SK-N-SH (cell line): ENCODE measurements at regions not wholly inside any gene's neighbourhood (a gene's known extent, or its start where the extent isn't known, plus 50 kb on each side); places are given as distances from the start of the nearest gene placed in this dataset.

Experiments used
- CTCF ChIA-PET: fragments of 300-600, 350-600 bp; formaldehyde crosslinking; extraction: SDS; loops from one replicate; lab custom pipeline; 2021; lab: Yijun Ruan, JAX
- POLR2A ChIA-PET: fragments of 350-600 bp; sonication (Branson Sonifier 250); formaldehyde crosslinking; extraction: SDS; loops from one replicate; lab custom pipeline; 2020; ENCODE audit warnings: antibody characterized with exemption, inconsistent platforms; lab: Yijun Ruan, JAX
- DNase-seq: peaks from one replicate; pipeline ENCODE4 v3.0.0; 2012
- H2AFZ ChIP-seq: fragments of 200-600 bp; sonication (generic); 2 replicates; pipeline ENCODE4 v1.8.1; 2016; ENCODE audit warnings: antibody characterized with exemption, mild to moderate bottlenecking, low read depth
- H3F3A ChIP-seq: fragments of 200-600 bp; sonication (generic); replicated peaks from 2 replicates; pipeline ENCODE3; 2016; ENCODE audit warnings: antibody characterized with exemption, mild to moderate bottlenecking; ENCODE audit not compliant: insufficient read depth
- H3K27ac ChIP-seq, 2 experiments: fragments of 200-500 bp in 1 of 2; fragments of 200-600 bp in 1 of 2; sonication (Bioruptor generic) in 1 of 2; sonication (generic), shearing (Covaris generic) in 1 of 2; 2 replicates each; pipeline versions ENCODE4 v1.5.1 to v1.6.1; 2014 to 2016; ENCODE audit warnings: low read depth in 2 of 2, inconsistent platforms in 1 of 2, low read length in 1 of 2, mild to moderate bottlenecking in 1 of 2, mixed read lengths in 1 of 2
- H3K27me3 ChIP-seq: fragments of 200-600 bp; sonication (generic), shearing (Covaris generic); 2 replicates; pipeline ENCODE4 v1.6.1; 2016; ENCODE audit warnings: mixed run types; ENCODE audit not compliant: insufficient read depth
- H3K36me3 ChIP-seq, 2 experiments: fragments of 200-500 bp in 1 of 2; fragments of 200-600 bp in 1 of 2; sonication (Bioruptor generic) in 1 of 2; sonication (generic) in 1 of 2; replicated peaks in 1 of 2; 2 replicates each; pipeline versions ENCODE3 to v1.5.1; 2014 to 2016; ENCODE audit warnings: low read length in 1 of 2, mild to moderate bottlenecking in 1 of 2; ENCODE audit not compliant: insufficient read depth in 2 of 2, control insufficient read depth in 1 of 2
- H3K4me1 ChIP-seq, 2 experiments: fragments of 200-500 bp in 1 of 2; fragments of 200-600 bp in 1 of 2; sonication (Bioruptor generic) in 1 of 2; sonication (generic), shearing (Covaris generic) in 1 of 2; 2 replicates each; pipeline versions ENCODE4 v1.5.1 to v1.6.1; 2014 to 2016; ENCODE audit warnings: low read depth in 1 of 2, low read length in 1 of 2, mixed run types in 1 of 2; ENCODE audit not compliant: insufficient read depth in 2 of 2, control insufficient read depth in 1 of 2
- H3K4me2 ChIP-seq: fragments of 200-600 bp; sonication (generic), shearing (Covaris generic); 2 replicates; pipeline ENCODE4 v1.6.1; 2017; ENCODE audit warnings: mixed run types
- H3K4me3 ChIP-seq, 2 experiments: fragments of 200-500 bp in 1 of 2; fragments of 200-600 bp in 1 of 2; sonication (Bioruptor generic) in 1 of 2; sonication (generic), shearing (Covaris generic) in 1 of 2; 2 replicates each; pipeline versions ENCODE4 v1.5.1 to v1.8.1; 2014 to 2016; ENCODE audit warnings: low read depth in 2 of 2, inconsistent platforms in 1 of 2, low read length in 1 of 2, mild to moderate bottlenecking in 1 of 2, mixed read lengths in 1 of 2, moderate library complexity in 1 of 2
- H3K79me2 ChIP-seq: fragments of 200-600 bp; sonication (generic); 2 replicates; pipeline ENCODE4 v1.8.1; 2017; ENCODE audit warnings: mild to moderate bottlenecking; ENCODE audit not compliant: insufficient read depth
- H3K9ac ChIP-seq: fragments of 200-600 bp; sonication (generic); 2 replicates; pipeline ENCODE4 v1.6.1; 2017; ENCODE audit warnings: mixed run types
- H3K9me2 ChIP-seq: fragments of 200-600 bp; sonication (generic); 2 replicates; pipeline ENCODE4 v1.6.1; 2017; ENCODE audit warnings: mixed run types
- H3K9me3 ChIP-seq: fragments of 200-600 bp; sonication (generic); 2 replicates; pipeline ENCODE4 v1.6.1; 2017; ENCODE audit warnings: mixed run types, mild to moderate bottlenecking, moderate library complexity
- H4K20me1 ChIP-seq: fragments of 200-600 bp; sonication (generic); 2 replicates; pipeline ENCODE4 v1.6.1; 2017; ENCODE audit warnings: mild to moderate bottlenecking, mixed run types; ENCODE audit not compliant: insufficient read depth
- ELF1 ChIP-seq: IDR thresholded peaks from 2 replicates; pipeline ENCODE4 v1.4.0; 2012
- EP300 ChIP-seq, 2 experiments: IDR thresholded peaks; 2 replicates each; pipeline versions ENCODE4 v1.4.0 to v1.6.1; 2012; ENCODE audit warnings: borderline replicate concordance in 1 of 2, low read depth in 1 of 2, low read length in 1 of 2
- FOSL2 ChIP-seq: IDR thresholded peaks from 2 replicates; pipeline ENCODE4 v1.4.0; 2012; ENCODE audit warnings: low read depth, mild to moderate bottlenecking, moderate library complexity, borderline replicate concordance
- FOXJ3 ChIP-seq: sonication (generic); formaldehyde crosslinking; IDR thresholded peaks from 2 replicates; pipeline ENCODE4 v1.5.1; 2020; ENCODE audit warnings: mild to moderate bottlenecking, missing genetic modification reagents
- GATA2 ChIP-seq: sonication (generic); formaldehyde crosslinking; IDR thresholded peaks from 2 replicates; pipeline ENCODE4 v1.5.0; 2020; ENCODE audit warnings: mild to moderate bottlenecking, missing genetic modification reagents
- JUND ChIP-seq: IDR thresholded peaks from 2 replicates; pipeline ENCODE4 v1.4.0; 2012
- MEF2A ChIP-seq: IDR thresholded peaks from 2 replicates; pipeline ENCODE4 v1.4.0; 2012; ENCODE audit warnings: low read depth, borderline replicate concordance
- NRF1 ChIP-seq: IDR thresholded peaks from 2 replicates; pipeline ENCODE4 v1.6.1; 2012; ENCODE audit warnings: low read depth, mild to moderate bottlenecking, low read length
- PBX3 ChIP-seq: IDR thresholded peaks from 2 replicates; pipeline ENCODE4; 2012
- RAD21 ChIP-seq: IDR thresholded peaks from 2 replicates; pipeline ENCODE4 v1.6.1; 2012; ENCODE audit warnings: mild to moderate bottlenecking, low read length
- RCOR1 ChIP-seq: fragments of 150-350 bp; IDR thresholded peaks from 2 replicates; pipeline ENCODE4 v1.6.1; 2017; ENCODE audit warnings: antibody characterized with exemption, low read length
- RFX5 ChIP-seq: IDR thresholded peaks from 2 replicates; pipeline ENCODE4 v1.6.1; 2012; ENCODE audit warnings: mild to moderate bottlenecking, improper control_type of control experiment, low read length
- TAF1 ChIP-seq: IDR thresholded peaks from 2 replicates; pipeline ENCODE4 v1.6.1; 2012; ENCODE audit warnings: low read depth, mild to moderate bottlenecking, low read length, moderate library complexity, borderline replicate concordance
- TCF12 ChIP-seq: IDR thresholded peaks from 2 replicates; pipeline ENCODE4 v1.4.0; 2012
- TEAD4 ChIP-seq: IDR thresholded peaks from 2 replicates; pipeline ENCODE4 v1.4.0; 2012; ENCODE audit warnings: mild to moderate bottlenecking, borderline replicate concordance; ENCODE audit not compliant: insufficient read depth
- YY1 ChIP-seq: IDR thresholded peaks from 2 replicates; pipeline ENCODE4 v1.4.0; 2012; ENCODE audit warnings: low read depth, mild to moderate bottlenecking
- WGBS: methylation state at CpG from one replicate; pipeline ENCODE4 v1.1.6; 2017; ENCODE audit warnings: low lambda C conversion rate; 5-methylcytosine and 5-hydroxymethylcytosine counted together
- TF ChIP-seq, protein P1 (sequence below): IDR thresholded peaks from 2 replicates; pipeline ENCODE4 v1.6.1; 2012; ENCODE audit warnings: mild to moderate bottlenecking, low read depth, low read length, moderate library complexity
- TF ChIP-seq, protein P2 (sequence below): IDR thresholded peaks from 2 replicates; pipeline ENCODE4 v1.4.0; 2012; ENCODE audit warnings: low read depth, borderline replicate concordance
- TF ChIP-seq, protein P3 (sequence below): fragments of 150-350 bp; IDR thresholded peaks from 2 replicates; pipeline ENCODE4 v1.6.1; 2016; ENCODE audit warnings: mild to moderate bottlenecking, low read depth, low read length
- TF ChIP-seq, protein P4 (sequence below): fragments of 200-600 bp; sonication (generic); IDR thresholded peaks from 2 replicates; pipeline ENCODE4 v1.6.1; 2017; ENCODE audit warnings: antibody characterized with exemption, mild to moderate bottlenecking, moderate library complexity

DNA sequence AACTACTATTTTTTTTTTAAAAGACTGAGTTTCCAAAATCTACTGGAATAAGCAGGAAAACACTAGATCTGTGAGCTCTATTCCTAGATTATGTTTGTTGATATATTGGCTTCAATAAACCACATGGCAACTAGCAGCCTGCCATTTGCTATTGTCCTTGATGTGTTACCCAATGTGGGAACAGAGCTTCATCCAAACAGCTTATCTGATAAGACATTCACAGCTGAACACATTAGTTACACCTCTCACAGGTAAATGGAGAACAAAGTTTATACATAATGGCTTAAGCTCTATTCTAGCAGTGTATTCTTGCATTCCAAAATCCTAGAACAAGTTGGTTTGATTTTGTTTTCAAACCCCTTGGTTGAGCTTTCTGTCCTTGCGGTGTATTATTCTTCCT, 642.1 kb downstream of the TLE1 start:
- ChIA-PET POLR2A (no interaction called here), CTCF (no interaction called here)
- no peak overlapping the region for H3K4me3 ChIP-seq
- H4K20me1 ChIP-seq, result no peaks in the 10 kb centered on the region
- H2AFZ ChIP-seq, result no peak overlapping the region
- H3K27ac ChIP-seq, result no peak overlapping the region
- H3K4me1 ChIP-seq, result no peaks in the 10 kb centered on the region
- no peak overlapping the region for H3K9ac ChIP-seq
- WGBS, result 83% methylated on average over 1 of the region's 1 CpG
- TF ChIP-seq TCF12 (no peak), PBX3 (no peak), MEF2A (no peak), GATA2 (no peak), JUND (no peak), FOSL2 (no peak), RAD21 (no peak), TEAD4 (no peak), RFX5 (no peak), TAF1 (no peak), FOXJ3 (CRISPR knock-in tag) (no peak), ELF1 (no peak), NRF1 (no peak), EP300 (IDR thresholded peaks at IDR 0.05; ENCODE audit: borderline replicate concordance in 1 of 2, low read depth in 1 of 2, low read length in 1 of 2) (no peak), RCOR1 (no peak), YY1 (no peak)
- TF ChIP-seq, protein P1, sequence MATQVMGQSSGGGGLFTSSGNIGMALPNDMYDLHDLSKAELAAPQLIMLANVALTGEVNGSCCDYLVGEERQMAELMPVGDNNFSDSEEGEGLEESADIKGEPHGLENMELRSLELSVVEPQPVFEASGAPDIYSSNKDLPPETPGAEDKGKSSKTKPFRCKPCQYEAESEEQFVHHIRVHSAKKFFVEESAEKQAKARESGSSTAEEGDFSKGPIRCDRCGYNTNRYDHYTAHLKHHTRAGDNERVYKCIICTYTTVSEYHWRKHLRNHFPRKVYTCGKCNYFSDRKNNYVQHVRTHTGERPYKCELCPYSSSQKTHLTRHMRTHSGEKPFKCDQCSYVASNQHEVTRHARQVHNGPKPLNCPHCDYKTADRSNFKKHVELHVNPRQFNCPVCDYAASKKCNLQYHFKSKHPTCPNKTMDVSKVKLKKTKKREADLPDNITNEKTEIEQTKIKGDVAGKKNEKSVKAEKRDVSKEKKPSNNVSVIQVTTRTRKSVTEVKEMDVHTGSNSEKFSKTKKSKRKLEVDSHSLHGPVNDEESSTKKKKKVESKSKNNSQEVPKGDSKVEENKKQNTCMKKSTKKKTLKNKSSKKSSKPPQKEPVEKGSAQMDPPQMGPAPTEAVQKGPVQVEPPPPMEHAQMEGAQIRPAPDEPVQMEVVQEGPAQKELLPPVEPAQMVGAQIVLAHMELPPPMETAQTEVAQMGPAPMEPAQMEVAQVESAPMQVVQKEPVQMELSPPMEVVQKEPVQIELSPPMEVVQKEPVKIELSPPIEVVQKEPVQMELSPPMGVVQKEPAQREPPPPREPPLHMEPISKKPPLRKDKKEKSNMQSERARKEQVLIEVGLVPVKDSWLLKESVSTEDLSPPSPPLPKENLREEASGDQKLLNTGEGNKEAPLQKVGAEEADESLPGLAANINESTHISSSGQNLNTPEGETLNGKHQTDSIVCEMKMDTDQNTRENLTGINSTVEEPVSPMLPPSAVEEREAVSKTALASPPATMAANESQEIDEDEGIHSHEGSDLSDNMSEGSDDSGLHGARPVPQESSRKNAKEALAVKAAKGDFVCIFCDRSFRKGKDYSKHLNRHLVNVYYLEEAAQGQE, result no peak
- TF ChIP-seq, protein P2, sequence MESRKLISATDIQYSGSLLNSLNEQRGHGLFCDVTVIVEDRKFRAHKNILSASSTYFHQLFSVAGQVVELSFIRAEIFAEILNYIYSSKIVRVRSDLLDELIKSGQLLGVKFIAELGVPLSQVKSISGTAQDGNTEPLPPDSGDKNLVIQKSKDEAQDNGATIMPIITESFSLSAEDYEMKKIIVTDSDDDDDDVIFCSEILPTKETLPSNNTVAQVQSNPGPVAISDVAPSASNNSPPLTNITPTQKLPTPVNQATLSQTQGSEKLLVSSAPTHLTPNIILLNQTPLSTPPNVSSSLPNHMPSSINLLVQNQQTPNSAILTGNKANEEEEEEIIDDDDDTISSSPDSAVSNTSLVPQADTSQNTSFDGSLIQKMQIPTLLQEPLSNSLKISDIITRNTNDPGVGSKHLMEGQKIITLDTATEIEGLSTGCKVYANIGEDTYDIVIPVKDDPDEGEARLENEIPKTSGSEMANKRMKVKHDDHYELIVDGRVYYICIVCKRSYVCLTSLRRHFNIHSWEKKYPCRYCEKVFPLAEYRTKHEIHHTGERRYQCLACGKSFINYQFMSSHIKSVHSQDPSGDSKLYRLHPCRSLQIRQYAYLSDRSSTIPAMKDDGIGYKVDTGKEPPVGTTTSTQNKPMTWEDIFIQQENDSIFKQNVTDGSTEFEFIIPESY, result no peak
- TF ChIP-seq, protein P3, sequence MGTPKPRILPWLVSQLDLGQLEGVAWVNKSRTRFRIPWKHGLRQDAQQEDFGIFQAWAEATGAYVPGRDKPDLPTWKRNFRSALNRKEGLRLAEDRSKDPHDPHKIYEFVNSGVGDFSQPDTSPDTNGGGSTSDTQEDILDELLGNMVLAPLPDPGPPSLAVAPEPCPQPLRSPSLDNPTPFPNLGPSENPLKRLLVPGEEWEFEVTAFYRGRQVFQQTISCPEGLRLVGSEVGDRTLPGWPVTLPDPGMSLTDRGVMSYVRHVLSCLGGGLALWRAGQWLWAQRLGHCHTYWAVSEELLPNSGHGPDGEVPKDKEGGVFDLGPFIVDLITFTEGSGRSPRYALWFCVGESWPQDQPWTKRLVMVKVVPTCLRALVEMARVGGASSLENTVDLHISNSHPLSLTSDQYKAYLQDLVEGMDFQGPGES, result no peak
- TF ChIP-seq, protein P4, sequence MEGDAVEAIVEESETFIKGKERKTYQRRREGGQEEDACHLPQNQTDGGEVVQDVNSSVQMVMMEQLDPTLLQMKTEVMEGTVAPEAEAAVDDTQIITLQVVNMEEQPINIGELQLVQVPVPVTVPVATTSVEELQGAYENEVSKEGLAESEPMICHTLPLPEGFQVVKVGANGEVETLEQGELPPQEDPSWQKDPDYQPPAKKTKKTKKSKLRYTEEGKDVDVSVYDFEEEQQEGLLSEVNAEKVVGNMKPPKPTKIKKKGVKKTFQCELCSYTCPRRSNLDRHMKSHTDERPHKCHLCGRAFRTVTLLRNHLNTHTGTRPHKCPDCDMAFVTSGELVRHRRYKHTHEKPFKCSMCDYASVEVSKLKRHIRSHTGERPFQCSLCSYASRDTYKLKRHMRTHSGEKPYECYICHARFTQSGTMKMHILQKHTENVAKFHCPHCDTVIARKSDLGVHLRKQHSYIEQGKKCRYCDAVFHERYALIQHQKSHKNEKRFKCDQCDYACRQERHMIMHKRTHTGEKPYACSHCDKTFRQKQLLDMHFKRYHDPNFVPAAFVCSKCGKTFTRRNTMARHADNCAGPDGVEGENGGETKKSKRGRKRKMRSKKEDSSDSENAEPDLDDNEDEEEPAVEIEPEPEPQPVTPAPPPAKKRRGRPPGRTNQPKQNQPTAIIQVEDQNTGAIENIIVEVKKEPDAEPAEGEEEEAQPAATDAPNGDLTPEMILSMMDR, result no peak
- H3K4me2 ChIP-seq, result no peak overlapping the region
- H3K9me3 ChIP-seq, result no peaks in the 10 kb centered on the region
- H3K9me2 ChIP-seq, result no peaks in the 10 kb centered on the region
- no peaks in the 10 kb centered on the region for H3K27me3 ChIP-seq
- no peak for DNase-seq
- no peaks in the 10 kb centered on the region for H3K36me3 ChIP-seq
- H3F3A ChIP-seq, result no peaks in the 10 kb centered on the region
- no peaks in the 10 kb centered on the region for H3K79me2 ChIP-seq
